ENCODE measurements at regions not wholly inside any gene's neighbourhood (a gene's known extent, or its start where the extent isn't known, plus 50 kb on each side); places are given as distances from the start of the nearest gene placed in this dataset.
A peak's percentile ranks its signal among the peaks of the same experiment; 100 is the strongest.

- Histone ChIP-seq H3K79me2 (ENCODE audit: insufficient read depth, low read length) (no peaks in the 10 kb centered on the region), H3K36me3 (replicated peaks in 1 of 2; ENCODE audit: control insufficient read depth in 1 of 2, insufficient read depth in 2 of 2, low read length in 2 of 2) (no peaks in the 10 kb centered on the region), H3K27ac (ENCODE audit: extremely low read length, insufficient read depth, low read length) (no peak overlapping the region), H2AFZ (ENCODE audit: low read length) (no peak overlapping the region), H3K4me1 (ENCODE audit: insufficient read depth, low read length) (no peaks in the 10 kb centered on the region), H3K27me3 (ENCODE audit: control insufficient read depth in 1 of 2, insufficient read depth in 2 of 2, low read length in 2 of 2) (no peaks in the 10 kb centered on the region), H3K4me3 (replicated peaks in 1 of 3; ENCODE audit: insufficient read depth in 1 of 3, low read depth in 2 of 3, low read length in 3 of 3) (no peak overlapping the region), H4K20me1 (ENCODE audit: insufficient read depth, low read length) (no peaks in the 10 kb centered on the region), H3K9ac (ENCODE audit: insufficient read depth, low read depth, low read length) (no peak overlapping the region), H3K4me2 (ENCODE audit: low read depth, low read length) (no peak overlapping the region), H3K9me3 (ENCODE audit: low read length) (no peaks in the 10 kb centered on the region)
- in situ Hi-C loops (cut with HindIII; ENCODE audit: extremely low pct_ligation_motif_present, low pct_unique_long_range_greater_than_20kb): no loop called here
- ChIA-PET CTCF (ENCODE audit: low intra/inter-chr PET ratio, low total read pairs) (no interaction called here), POLR2A (no interaction called here)
- intact Hi-C loops (cut with micrococcal nuclease; ENCODE audit: unreplicated experiment): no loop called here
- no TSS peak for BruUV-seq (replicated peaks)
- DNase-seq (ENCODE audit: low spot score) (no peak), ATAC-seq (no peak), FAIRE-seq (no peak)
- no peak for TF ChIP-seq ZNF331 (CRISPR knock-in tag; IDR thresholded peaks at IDR 0.05)
- no peak for TF ChIP-seq BRD4 (CRISPR knock-in tag; IDR thresholded peaks at IDR 0.05)
- TF ChIP-seq MED1 (CRISPR knock-in tag; IDR thresholded peaks at IDR 0.05): no peak
- TF ChIP-seq, protein P1, sequence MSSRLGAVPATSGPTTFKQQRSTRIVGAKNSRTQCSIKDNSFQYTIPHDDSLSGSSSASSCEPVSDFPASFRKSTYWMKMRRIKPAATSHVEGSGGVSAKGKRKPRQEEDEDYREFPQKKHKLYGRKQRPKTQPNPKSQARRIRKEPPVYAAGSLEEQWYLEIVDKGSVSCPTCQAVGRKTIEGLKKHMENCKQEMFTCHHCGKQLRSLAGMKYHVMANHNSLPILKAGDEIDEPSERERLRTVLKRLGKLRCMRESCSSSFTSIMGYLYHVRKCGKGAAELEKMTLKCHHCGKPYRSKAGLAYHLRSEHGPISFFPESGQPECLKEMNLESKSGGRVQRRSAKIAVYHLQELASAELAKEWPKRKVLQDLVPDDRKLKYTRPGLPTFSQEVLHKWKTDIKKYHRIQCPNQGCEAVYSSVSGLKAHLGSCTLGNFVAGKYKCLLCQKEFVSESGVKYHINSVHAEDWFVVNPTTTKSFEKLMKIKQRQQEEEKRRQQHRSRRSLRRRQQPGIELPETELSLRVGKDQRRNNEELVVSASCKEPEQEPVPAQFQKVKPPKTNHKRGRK (CRISPR knock-in tag; IDR thresholded peaks at IDR 0.05): no peak
- TF ChIP-seq ZNF317 (CRISPR knock-in tag; IDR thresholded peaks at IDR 0.05): no peak
- 11% methylated on average over 4 of the region's 4 CpGs for WGBS (ENCODE audit: low lambda C conversion rate)
These were observed 326.5 kb upstream of the SEMA3C start for GRCh38 chr7:81245353-81245752.

DNA sequence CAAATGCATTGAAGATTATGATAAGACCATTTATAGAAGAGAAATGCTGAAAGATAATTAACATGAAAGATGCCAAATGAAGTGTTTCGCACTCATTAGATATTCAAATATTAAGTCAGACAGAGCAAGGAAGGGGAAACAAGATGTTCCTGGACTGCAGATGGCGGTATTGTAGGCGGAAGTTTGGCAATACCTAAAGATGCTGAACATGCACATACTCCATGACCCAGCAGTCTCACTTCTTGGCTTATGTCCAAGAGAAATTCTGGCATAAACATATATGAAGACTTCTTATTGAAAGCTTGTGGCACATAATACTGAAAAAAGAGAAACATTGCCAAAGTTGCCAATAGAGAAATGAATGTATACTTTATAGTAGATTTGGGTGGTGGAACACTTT, 325.4 kb upstream of the SEMA3C start:
- Histone ChIP-seq H3K4me3 (replicated peaks in 1 of 3; ENCODE audit: insufficient read depth in 1 of 3, low read depth in 2 of 3, low read length in 3 of 3) (no peak overlapping the region), H2AFZ (ENCODE audit: low read length) (no peak overlapping the region), H3K9ac (ENCODE audit: insufficient read depth, low read depth, low read length) (no peak overlapping the region), H3K79me2 (ENCODE audit: insufficient read depth, low read length) (no peaks in the 10 kb centered on the region), H4K20me1 (ENCODE audit: insufficient read depth, low read length) (no peaks in the 10 kb centered on the region), H3K27me3 (ENCODE audit: control insufficient read depth in 1 of 2, insufficient read depth in 2 of 2, low read length in 2 of 2) (no peaks in the 10 kb centered on the region), H3K4me1 (ENCODE audit: insufficient read depth, low read length) (no peaks in the 10 kb centered on the region), H3K4me2 (ENCODE audit: low read depth, low read length) (no peak overlapping the region), H3K9me3 (ENCODE audit: low read length) (no peaks in the 10 kb centered on the region), H3K36me3 (replicated peaks in 1 of 2; ENCODE audit: control insufficient read depth in 1 of 2, insufficient read depth in 2 of 2, low read length in 2 of 2) (no peaks in the 10 kb centered on the region), H3K27ac (ENCODE audit: extremely low read length, insufficient read depth, low read length) (no peak overlapping the region)
- FAIRE-seq (no peak), ATAC-seq (no peak), DNase-seq (ENCODE audit: low spot score) (no peak)
- POLR2A ChIA-PET: no interaction called here
- no TSS peak for BruUV-seq (replicated peaks)
- TF ChIP-seq ZSCAN12 (CRISPR knock-in tag; IDR thresholded peaks at IDR 0.05) (no peak), MAFF (IDR thresholded peaks at IDR 0.05; ENCODE audit: low read depth, low read length) (0 out of 2 replicates have a peak, but pooled peaks have one; percentile 7), CEBPG (CRISPR knock-in tag; IDR thresholded peaks at IDR 0.05) (0 out of 2 replicates have a peak, but pooled peaks have one; percentile 14)
- intact Hi-C loops (cut with micrococcal nuclease; ENCODE audit: unreplicated experiment) (no loop called here), in situ Hi-C loops (cut with HindIII; ENCODE audit: extremely low pct_ligation_motif_present, low pct_unique_long_range_greater_than_20kb) (no loop called here)
- 2% methylated on average over 3 of the region's 3 CpGs for WGBS (ENCODE audit: low lambda C conversion rate)
- CTCF ChIA-PET (ENCODE audit: low intra/inter-chr PET ratio, low total read pairs): no interaction called here

All from HepG2 (cell line).